Brain microvascular endothelial cell (primary cell): ENCODE measurements at regions not wholly inside any gene's neighbourhood (a gene's known extent, or its start where the extent isn't known, plus 50 kb on each side); places are given as distances from the start of the nearest gene placed in this dataset.
"Not testable (repeated sequence)": the region's sequence is repeated elsewhere in the genome, so short reads cannot be mapped to it uniquely, and the experiment has no call there.

Experiments
- DNase-seq: peaks from one replicate; pipeline ENCODE4 v3.0.0-alpha.2; 2020
- H3K27ac ChIP-seq: fragments of 250-450 bp; sonication (Bioruptor Pico); 2 replicates; pipeline ENCODE4 v1.5.1; 2020; ENCODE audit warnings: mild to moderate bottlenecking, moderate library complexity
- H3K27me3 ChIP-seq: fragments of 250-450 bp; sonication (Bioruptor Pico); replicated peaks from 2 replicates; pipeline ENCODE4 v1.5.1; 2020; ENCODE audit warnings: mild to moderate bottlenecking
- H3K36me3 ChIP-seq: fragments of 250-450 bp; sonication (Bioruptor Pico); replicated peaks from 2 replicates; pipeline ENCODE4 v1.5.1; 2020; ENCODE audit warnings: mild to moderate bottlenecking
- H3K4me3 ChIP-seq: 2 replicates; pipeline ENCODE4 v1.5.1; 2011; ENCODE audit warnings: low read depth, mild to moderate bottlenecking, control low read depth, low read length, moderate library complexity
- CTCF ChIP-seq: IDR thresholded peaks from 2 replicates; pipeline ENCODE4 v1.5.1; 2011; ENCODE audit warnings: low read depth, mild to moderate bottlenecking, moderate library complexity, low read length, control low read depth, inconsistent platforms; ENCODE audit errors: missing control alignments
- in situ Hi-C: cut with HindIII; loops from 2 replicates; pipeline ENCODE4 v1.10.0; 2017; ENCODE audit warnings: low sequenced_read_pairs, low pct_ligation_motif_present

- no peaks in the 10 kb centered on the region for H3K27me3 ChIP-seq
- no peak overlapping the region for H3K4me3 ChIP-seq
- in situ Hi-C loops: no loop called here
- DNase-seq: peak; percentile 34
- no peak overlapping the region for H3K27ac ChIP-seq
- no peak for TF ChIP-seq CTCF
- no peaks in the 10 kb centered on the region for H3K36me3 ChIP-seq
Measured at GRCh38 chr7:125814100-125814499, 884.5 kb upstream of the POT1 start.

- H3K27ac ChIP-seq, in situ Hi-C loops, H3K27me3 ChIP-seq, H3K36me3 ChIP-seq, DNase-seq, H3K4me3 ChIP-seq: not testable (repeated sequence)
Measured at GRCh38 chr7:125806491-125806890, 876.9 kb upstream of the POT1 start.

- DNase-seq: no peak
- Histone ChIP-seq H3K36me3 (no peaks in the 10 kb centered on the region), H3K27me3 (no peaks in the 10 kb centered on the region), H3K4me3 (no peak overlapping the region), H3K27ac (no peak overlapping the region)
- in situ Hi-C loops: no loop called here
- no peak for TF ChIP-seq CTCF
Measured at GRCh38 chr7:125804273-125804672, 874.6 kb upstream of the POT1 start.

- in situ Hi-C loops: no loop called here
- H3K4me3 ChIP-seq: no peak overlapping the region
- no peaks in the 10 kb centered on the region for H3K27me3 ChIP-seq
- TF ChIP-seq CTCF: no peak
- no peak for DNase-seq
- H3K36me3 ChIP-seq: no peaks in the 10 kb centered on the region
- no peak overlapping the region for H3K27ac ChIP-seq
Measured at GRCh38 chr7:125780153-125780552, 850.5 kb upstream of the POT1 start.

GRCh38 chr7:125775317-125775716 lies 845.7 kb upstream of the POT1 start:
- no peak for DNase-seq
- in situ Hi-C loops: no loop called here
- no peaks in the 10 kb centered on the region for H3K27me3 ChIP-seq
- no peaks in the 10 kb centered on the region for H3K36me3 ChIP-seq
- TF ChIP-seq CTCF: no peak
- no peak overlapping the region for H3K4me3 ChIP-seq
- H3K27ac ChIP-seq: no peak overlapping the region

- no peak overlapping the region for H3K4me3 ChIP-seq
- no peaks in the 10 kb centered on the region for H3K36me3 ChIP-seq
- TF ChIP-seq CTCF: no peak
- H3K27me3 ChIP-seq: no peaks in the 10 kb centered on the region
- no peak overlapping the region for H3K27ac ChIP-seq
- DNase-seq: no peak
- in situ Hi-C loops: no loop called here
Measured at GRCh38 chr7:125773113-125773785, 843.6 kb upstream of the POT1 start.
